ENCODE measurements at regions not wholly inside any gene's neighbourhood (a gene's known extent, or its start where the extent isn't known, plus 50 kb on each side); places are given as distances from the start of the nearest gene placed in this dataset.

GRCh38 chr6:19632786-19633185, 204.4 kb upstream of the ID4 start:
- TF ChIP-seq MXI1 (conservative IDR thresholded peaks at IDR 0.05; ENCODE audit: poor library complexity, severe bottlenecking), result no peak
- TF ChIP-seq EP300 (conservative IDR thresholded peaks at IDR 0.05; ENCODE audit: poor library complexity, severe bottlenecking), result no peak
- TF ChIP-seq SMC3 (conservative IDR thresholded peaks at IDR 0.05; ENCODE audit: poor library complexity), result no peak
- no peak for TF ChIP-seq REST (IDR thresholded peaks at IDR 0.05; ENCODE audit: borderline replicate concordance)
- TF ChIP-seq POLR2AphosphoS5 (IDR thresholded peaks at IDR 0.05), result no peak
- TF ChIP-seq EZH2 (IDR thresholded peaks at IDR 0.05; ENCODE audit: borderline replicate concordance, insufficient read depth, low read length, poor library complexity, severe bottlenecking), result no peak
- no peak for TF ChIP-seq TAF1 (IDR thresholded peaks at IDR 0.05; ENCODE audit: low read depth)
- TF ChIP-seq RAD21 (conservative IDR thresholded peaks at IDR 0.05), result no peak
- TF ChIP-seq CTCF (IDR thresholded peaks at IDR 0.05; ENCODE audit: poor library complexity, severe bottlenecking), result no peak
- Histone ChIP-seq H3K4me3 (ENCODE audit: low read length) (no peak overlapping the region), H3K27me3 (ENCODE audit: insufficient read depth, low read depth, low read length) (no peaks in the 10 kb centered on the region), H3K36me3 (ENCODE audit: insufficient read depth, low read length) (no peaks in the 10 kb centered on the region), H3K9ac (ENCODE audit: low read length) (no peak overlapping the region), H3F3A (ENCODE audit: insufficient read depth, low read length, poor library complexity, severe bottlenecking) (peaks cover 8% of the 10 kb centered on the region), H3K9me3 (ENCODE audit: low read length) (no peaks in the 10 kb centered on the region), H4K20me1 (ENCODE audit: insufficient read depth) (no peaks in the 10 kb centered on the region), H3K79me2 (replicated peaks; ENCODE audit: insufficient read depth, low read length) (no peaks in the 10 kb centered on the region), H3K27ac (ENCODE audit: low read length) (no peak overlapping the region), H3K4me2 (ENCODE audit: low read length) (no peak overlapping the region), H3K9me2 (ENCODE audit: insufficient read depth, low read length) (no peaks in the 10 kb centered on the region), H2AFZ (ENCODE audit: low read depth, low read length) (no peak overlapping the region)

GRCh38 chr6:19635728-19636127, 201.4 kb upstream of the ID4 start:
- Histone ChIP-seq H3K36me3 (ENCODE audit: insufficient read depth, low read length) (no peaks in the 10 kb centered on the region), H2AFZ (ENCODE audit: low read depth, low read length) (no peak overlapping the region), H3K27me3 (ENCODE audit: insufficient read depth, low read depth, low read length) (no peaks in the 10 kb centered on the region), H3K9ac (ENCODE audit: low read length) (no peak overlapping the region), H3K9me2 (ENCODE audit: insufficient read depth, low read length) (no peaks in the 10 kb centered on the region), H3K79me2 (replicated peaks; ENCODE audit: insufficient read depth, low read length) (no peaks in the 10 kb centered on the region), H3K9me3 (ENCODE audit: low read length) (no peaks in the 10 kb centered on the region), H3K4me3 (ENCODE audit: low read length) (no peak overlapping the region), H3F3A (ENCODE audit: insufficient read depth, low read length, poor library complexity, severe bottlenecking) (peaks cover 8% of the 10 kb centered on the region), H4K20me1 (ENCODE audit: insufficient read depth) (no peaks in the 10 kb centered on the region), H3K27ac (ENCODE audit: low read length) (peak overlapping the region; percentile 26), H3K4me2 (ENCODE audit: low read length) (no peak overlapping the region)
- TF ChIP-seq EP300 (conservative IDR thresholded peaks at IDR 0.05; ENCODE audit: poor library complexity, severe bottlenecking) (peak; percentile 89), TAF1 (IDR thresholded peaks at IDR 0.05; ENCODE audit: low read depth) (no peak), POLR2AphosphoS5 (IDR thresholded peaks at IDR 0.05) (peak; percentile 49)

GRCh38 chr6:19637010-19637409, 200.2 kb upstream of the ID4 start:
- Histone ChIP-seq H3K9ac (ENCODE audit: low read length) (no peak overlapping the region), H3K79me2 (replicated peaks; ENCODE audit: insufficient read depth, low read length) (no peaks in the 10 kb centered on the region), H4K20me1 (ENCODE audit: insufficient read depth) (no peaks in the 10 kb centered on the region), H3K4me2 (ENCODE audit: low read length) (no peak overlapping the region), H3K9me3 (ENCODE audit: low read length) (no peaks in the 10 kb centered on the region), H3K4me3 (ENCODE audit: low read length) (no peak overlapping the region), H2AFZ (ENCODE audit: low read depth, low read length) (no peak overlapping the region), H3K27me3 (ENCODE audit: insufficient read depth, low read depth, low read length) (no peaks in the 10 kb centered on the region), H3K27ac (ENCODE audit: low read length) (no peak overlapping the region), H3K9me2 (ENCODE audit: insufficient read depth, low read length) (no peaks in the 10 kb centered on the region), H3F3A (ENCODE audit: insufficient read depth, low read length, poor library complexity, severe bottlenecking) (peaks cover 3% of the 10 kb centered on the region), H3K36me3 (ENCODE audit: insufficient read depth, low read length) (no peaks in the 10 kb centered on the region)
- TF ChIP-seq EZH2 (IDR thresholded peaks at IDR 0.05; ENCODE audit: borderline replicate concordance, insufficient read depth, low read length, poor library complexity, severe bottlenecking) (no peak), TAF1 (IDR thresholded peaks at IDR 0.05; ENCODE audit: low read depth) (no peak), EP300 (conservative IDR thresholded peaks at IDR 0.05; ENCODE audit: poor library complexity, severe bottlenecking) (no peak), SMC3 (conservative IDR thresholded peaks at IDR 0.05; ENCODE audit: poor library complexity) (no peak)
